ENCODE measurements at regions not wholly inside any gene's neighbourhood (a gene's known extent, or its start where the extent isn't known, plus 50 kb on each side); places are given as distances from the start of the nearest gene placed in this dataset.

GRCh38 chr3:30352410-30353318 lies 253.7 kb upstream of the TGFBR2 start:
- no peak for TF ChIP-seq ZNF219 (CRISPR knock-in tag; IDR thresholded peaks at IDR 0.05; ENCODE audit: borderline replicate concordance)
- TF ChIP-seq ZNF138 (CRISPR knock-in tag; conservative IDR thresholded peaks at IDR 0.05), result no peak
- TF ChIP-seq MLX (CRISPR knock-in tag; IDR thresholded peaks at IDR 0.05), result no peak
- TF ChIP-seq EMX1 (CRISPR knock-in tag; IDR thresholded peaks at IDR 0.05), result no peak
- TF ChIP-seq FOXK1 (CRISPR knock-in tag; IDR thresholded peaks at IDR 0.05), result no peak
- TF ChIP-seq FOXJ3 (CRISPR knock-in tag; IDR thresholded peaks at IDR 0.05; ENCODE audit: borderline replicate concordance), result no peak
- TF ChIP-seq ETV6 (CRISPR knock-in tag; IDR thresholded peaks at IDR 0.05), result no peak
- no peak for TF ChIP-seq TEAD4 (CRISPR knock-in tag; IDR thresholded peaks at IDR 0.05)
- TF ChIP-seq, protein P1, sequence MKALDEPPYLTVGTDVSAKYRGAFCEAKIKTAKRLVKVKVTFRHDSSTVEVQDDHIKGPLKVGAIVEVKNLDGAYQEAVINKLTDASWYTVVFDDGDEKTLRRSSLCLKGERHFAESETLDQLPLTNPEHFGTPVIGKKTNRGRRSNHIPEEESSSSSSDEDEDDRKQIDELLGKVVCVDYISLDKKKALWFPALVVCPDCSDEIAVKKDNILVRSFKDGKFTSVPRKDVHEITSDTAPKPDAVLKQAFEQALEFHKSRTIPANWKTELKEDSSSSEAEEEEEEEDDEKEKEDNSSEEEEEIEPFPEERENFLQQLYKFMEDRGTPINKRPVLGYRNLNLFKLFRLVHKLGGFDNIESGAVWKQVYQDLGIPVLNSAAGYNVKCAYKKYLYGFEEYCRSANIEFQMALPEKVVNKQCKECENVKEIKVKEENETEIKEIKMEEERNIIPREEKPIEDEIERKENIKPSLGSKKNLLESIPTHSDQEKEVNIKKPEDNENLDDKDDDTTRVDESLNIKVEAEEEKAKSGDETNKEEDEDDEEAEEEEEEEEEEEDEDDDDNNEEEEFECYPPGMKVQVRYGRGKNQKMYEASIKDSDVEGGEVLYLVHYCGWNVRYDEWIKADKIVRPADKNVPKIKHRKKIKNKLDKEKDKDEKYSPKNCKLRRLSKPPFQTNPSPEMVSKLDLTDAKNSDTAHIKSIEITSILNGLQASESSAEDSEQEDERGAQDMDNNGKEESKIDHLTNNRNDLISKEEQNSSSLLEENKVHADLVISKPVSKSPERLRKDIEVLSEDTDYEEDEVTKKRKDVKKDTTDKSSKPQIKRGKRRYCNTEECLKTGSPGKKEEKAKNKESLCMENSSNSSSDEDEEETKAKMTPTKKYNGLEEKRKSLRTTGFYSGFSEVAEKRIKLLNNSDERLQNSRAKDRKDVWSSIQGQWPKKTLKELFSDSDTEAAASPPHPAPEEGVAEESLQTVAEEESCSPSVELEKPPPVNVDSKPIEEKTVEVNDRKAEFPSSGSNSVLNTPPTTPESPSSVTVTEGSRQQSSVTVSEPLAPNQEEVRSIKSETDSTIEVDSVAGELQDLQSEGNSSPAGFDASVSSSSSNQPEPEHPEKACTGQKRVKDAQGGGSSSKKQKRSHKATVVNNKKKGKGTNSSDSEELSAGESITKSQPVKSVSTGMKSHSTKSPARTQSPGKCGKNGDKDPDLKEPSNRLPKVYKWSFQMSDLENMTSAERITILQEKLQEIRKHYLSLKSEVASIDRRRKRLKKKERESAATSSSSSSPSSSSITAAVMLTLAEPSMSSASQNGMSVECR (CRISPR knock-in tag; IDR thresholded peaks at IDR 0.05; ENCODE audit: borderline replicate concordance), result no peak
- TF ChIP-seq SOX15 (CRISPR knock-in tag; IDR thresholded peaks at IDR 0.05), result no peak
- no peak for TF ChIP-seq HMGA2 (CRISPR knock-in tag; IDR thresholded peaks at IDR 0.05)
- TF ChIP-seq IRF2 (CRISPR knock-in tag; IDR thresholded peaks at IDR 0.05; ENCODE audit: borderline replicate concordance, low read depth), result no peak
- no peaks in the 10 kb centered on the region for H3K36me3 Mint-ChIP-seq
- DNase-seq (ENCODE audit: low spot score) (no peak), ATAC-seq (no peak)
- H3K9me3 Mint-ChIP-seq, result no peaks in the 10 kb centered on the region
- POLR2A ChIA-PET, result no interaction called here
- CTCF ChIA-PET, result no interaction called here
- no peak overlapping the region for H3K27ac Mint-ChIP-seq
- H3K27me3 Mint-ChIP-seq (ENCODE audit: low read depth), result no peaks in the 10 kb centered on the region
- no peak overlapping the region for H3K4me3 Mint-ChIP-seq
- H3K4me1 Mint-ChIP-seq, result peaks cover 14% of the 10 kb centered on the region

- H3K27ac Mint-ChIP-seq, result no peak overlapping the region
- H3K4me3 Mint-ChIP-seq, result no peak overlapping the region
- H3K9me3 Mint-ChIP-seq, result no peaks in the 10 kb centered on the region
- ChIA-PET CTCF (interaction anchor here (0.6 kb wide), 1 partner anchor 227 kb away, joined by 3 read pairs; no protein-coding TSS in a partner anchor), POLR2A (no interaction called here)
- no peaks in the 10 kb centered on the region for H3K36me3 Mint-ChIP-seq
- peaks cover 14% of the 10 kb centered on the region for H3K4me1 Mint-ChIP-seq
- H3K27me3 Mint-ChIP-seq (ENCODE audit: low read depth), result no peaks in the 10 kb centered on the region
- DNase-seq (ENCODE audit: low spot score) (no peak), ATAC-seq (no peak)
- TF ChIP-seq CDX4 (CRISPR knock-in tag; IDR thresholded peaks at IDR 0.05; ENCODE audit: borderline replicate concordance) (no peak), NR1H2 (CRISPR knock-in tag; IDR thresholded peaks at IDR 0.05) (no peak), CBFB (CRISPR knock-in tag; IDR thresholded peaks at IDR 0.05; ENCODE audit: low read depth) (no peak), IRF2 (CRISPR knock-in tag; IDR thresholded peaks at IDR 0.05; ENCODE audit: borderline replicate concordance, low read depth) (no peak), USF2 (CRISPR knock-in tag; IDR thresholded peaks at IDR 0.05) (no peak), ZNF423 (CRISPR knock-in tag; IDR thresholded peaks at IDR 0.05) (no peak), ZNF121 (CRISPR knock-in tag; IDR thresholded peaks at IDR 0.05) (no peak), CREM (CRISPR knock-in tag; IDR thresholded peaks at IDR 0.05) (no peak), SOX15 (CRISPR knock-in tag; IDR thresholded peaks at IDR 0.05) (no peak)
- TF ChIP-seq, protein P1 (CRISPR knock-in tag; IDR thresholded peaks at IDR 0.05; ENCODE audit: borderline replicate concordance), result no peak
These were observed 252.5 kb upstream of the TGFBR2 start for GRCh38 chr3:30353711-30354467.
